SK-N-SH (cell line): ENCODE measurements at regions not wholly inside any gene's neighbourhood (a gene's known extent, or its start where the extent isn't known, plus 50 kb on each side); places are given as distances from the start of the nearest gene placed in this dataset.

Source experiments
- CTCF ChIA-PET: fragments of 300-600, 350-600 bp; formaldehyde crosslinking; extraction: SDS; loops from one replicate; lab custom pipeline; 2021; lab: Yijun Ruan, JAX
- POLR2A ChIA-PET: fragments of 350-600 bp; sonication (Branson Sonifier 250); formaldehyde crosslinking; extraction: SDS; loops from one replicate; lab custom pipeline; 2020; ENCODE audit warnings: antibody characterized with exemption, inconsistent platforms; lab: Yijun Ruan, JAX
- DNase-seq: peaks from one replicate; pipeline ENCODE4 v3.0.0; 2012
- H2AFZ ChIP-seq: fragments of 200-600 bp; sonication (generic); 2 replicates; pipeline ENCODE4 v1.8.1; 2016; ENCODE audit warnings: antibody characterized with exemption, mild to moderate bottlenecking, low read depth
- H3F3A ChIP-seq: fragments of 200-600 bp; sonication (generic); replicated peaks from 2 replicates; pipeline ENCODE3; 2016; ENCODE audit warnings: antibody characterized with exemption, mild to moderate bottlenecking; ENCODE audit not compliant: insufficient read depth
- H3K27ac ChIP-seq, 2 experiments: fragments of 200-500 bp in 1 of 2; fragments of 200-600 bp in 1 of 2; sonication (Bioruptor generic) in 1 of 2; sonication (generic), shearing (Covaris generic) in 1 of 2; 2 replicates each; pipeline versions ENCODE4 v1.5.1 to v1.6.1; 2014 to 2016; ENCODE audit warnings: low read depth in 2 of 2, inconsistent platforms in 1 of 2, low read length in 1 of 2, mild to moderate bottlenecking in 1 of 2, mixed read lengths in 1 of 2
- H3K27me3 ChIP-seq: fragments of 200-600 bp; sonication (generic), shearing (Covaris generic); 2 replicates; pipeline ENCODE4 v1.6.1; 2016; ENCODE audit warnings: mixed run types; ENCODE audit not compliant: insufficient read depth
- H3K36me3 ChIP-seq, 2 experiments: fragments of 200-500 bp in 1 of 2; fragments of 200-600 bp in 1 of 2; sonication (Bioruptor generic) in 1 of 2; sonication (generic) in 1 of 2; replicated peaks in 1 of 2; 2 replicates each; pipeline versions ENCODE3 to v1.5.1; 2014 to 2016; ENCODE audit warnings: low read length in 1 of 2, mild to moderate bottlenecking in 1 of 2; ENCODE audit not compliant: insufficient read depth in 2 of 2, control insufficient read depth in 1 of 2
- H3K4me1 ChIP-seq, 2 experiments: fragments of 200-500 bp in 1 of 2; fragments of 200-600 bp in 1 of 2; sonication (Bioruptor generic) in 1 of 2; sonication (generic), shearing (Covaris generic) in 1 of 2; 2 replicates each; pipeline versions ENCODE4 v1.5.1 to v1.6.1; 2014 to 2016; ENCODE audit warnings: low read depth in 1 of 2, low read length in 1 of 2, mixed run types in 1 of 2; ENCODE audit not compliant: insufficient read depth in 2 of 2, control insufficient read depth in 1 of 2
- H3K4me2 ChIP-seq: fragments of 200-600 bp; sonication (generic), shearing (Covaris generic); 2 replicates; pipeline ENCODE4 v1.6.1; 2017; ENCODE audit warnings: mixed run types
- H3K4me3 ChIP-seq, 2 experiments: fragments of 200-500 bp in 1 of 2; fragments of 200-600 bp in 1 of 2; sonication (Bioruptor generic) in 1 of 2; sonication (generic), shearing (Covaris generic) in 1 of 2; 2 replicates each; pipeline versions ENCODE4 v1.5.1 to v1.8.1; 2014 to 2016; ENCODE audit warnings: low read depth in 2 of 2, inconsistent platforms in 1 of 2, low read length in 1 of 2, mild to moderate bottlenecking in 1 of 2, mixed read lengths in 1 of 2, moderate library complexity in 1 of 2
- H3K79me2 ChIP-seq: fragments of 200-600 bp; sonication (generic); 2 replicates; pipeline ENCODE4 v1.8.1; 2017; ENCODE audit warnings: mild to moderate bottlenecking; ENCODE audit not compliant: insufficient read depth
- H3K9ac ChIP-seq: fragments of 200-600 bp; sonication (generic); 2 replicates; pipeline ENCODE4 v1.6.1; 2017; ENCODE audit warnings: mixed run types
- H3K9me2 ChIP-seq: fragments of 200-600 bp; sonication (generic); 2 replicates; pipeline ENCODE4 v1.6.1; 2017; ENCODE audit warnings: mixed run types
- H3K9me3 ChIP-seq: fragments of 200-600 bp; sonication (generic); 2 replicates; pipeline ENCODE4 v1.6.1; 2017; ENCODE audit warnings: mixed run types, mild to moderate bottlenecking, moderate library complexity
- H4K20me1 ChIP-seq: fragments of 200-600 bp; sonication (generic); 2 replicates; pipeline ENCODE4 v1.6.1; 2017; ENCODE audit warnings: mild to moderate bottlenecking, mixed run types; ENCODE audit not compliant: insufficient read depth
- CHD2 ChIP-seq: fragments of 150-350 bp; IDR thresholded peaks from 2 replicates; pipeline ENCODE4 v1.6.1; 2018; ENCODE audit warnings: low read length; ENCODE audit not compliant: partially characterized antibody
- EP300 ChIP-seq, 2 experiments: IDR thresholded peaks; 2 replicates each; pipeline versions ENCODE4 v1.4.0 to v1.6.1; 2012; ENCODE audit warnings: borderline replicate concordance in 1 of 2, low read depth in 1 of 2, low read length in 1 of 2
- EZH2phosphoT487 ChIP-seq: fragments of 200-600 bp; sonication (generic); IDR thresholded peaks from 2 replicates; pipeline ENCODE4 v1.6.1; 2017; ENCODE audit warnings: low read depth, mixed run types, mild to moderate bottlenecking, antibody characterized with exemption, moderate library complexity, borderline replicate concordance
- MXI1 ChIP-seq: IDR thresholded peaks from 2 replicates; pipeline ENCODE4 v1.6.1; 2012; ENCODE audit warnings: mild to moderate bottlenecking, low read depth, low read length, improper control_type of control experiment
- TCF12 ChIP-seq: IDR thresholded peaks from 2 replicates; pipeline ENCODE4 v1.4.0; 2012
- YY1 ChIP-seq: IDR thresholded peaks from 2 replicates; pipeline ENCODE4 v1.4.0; 2012; ENCODE audit warnings: low read depth, mild to moderate bottlenecking
- WGBS: methylation state at CpG from one replicate; pipeline ENCODE4 v1.1.6; 2017; ENCODE audit warnings: low lambda C conversion rate; 5-methylcytosine and 5-hydroxymethylcytosine counted together
- TF ChIP-seq, protein P1 (sequence below): IDR thresholded peaks from 2 replicates; pipeline ENCODE4 v1.4.0; 2012; ENCODE audit warnings: low read depth
- TF ChIP-seq, protein P2 (sequence below): fragments of 200-600 bp; sonication (generic); IDR thresholded peaks from 2 replicates; pipeline ENCODE4 v1.6.1; 2017; ENCODE audit warnings: antibody characterized with exemption, mild to moderate bottlenecking, moderate library complexity
- TF ChIP-seq, protein P3 (sequence below): fragments of 150-350 bp; IDR thresholded peaks from 2 replicates; pipeline ENCODE4 v1.6.1; 2017; ENCODE audit warnings: antibody characterized with exemption, low read length, low read depth, borderline replicate concordance

DNA sequence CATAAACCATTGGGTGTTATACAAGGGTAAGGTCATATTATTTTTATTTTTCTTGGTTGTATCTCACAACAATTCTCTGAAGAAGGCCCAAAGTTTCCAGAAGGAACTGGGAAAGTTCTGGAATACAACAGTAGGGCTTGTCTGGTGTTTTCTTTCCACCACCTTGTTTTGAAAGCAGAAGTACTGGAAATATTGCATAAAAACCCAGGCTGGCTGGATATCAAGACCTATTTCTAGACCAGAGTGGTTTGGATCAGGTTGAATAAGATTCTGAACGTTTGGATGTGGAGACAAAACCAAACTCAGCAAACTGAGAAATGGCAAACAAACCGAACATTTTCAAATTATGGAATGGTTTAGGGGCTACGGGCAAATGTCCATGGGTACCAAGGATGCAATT is 182.6 kb upstream of the FZD8 start:
- ChIA-PET CTCF (interaction anchor here (1.1 kb wide), 1 partner anchor 11 kb away, joined by 4 read pairs; no protein-coding TSS in a partner anchor), POLR2A (no interaction called here)
- WGBS = 38% methylated on average over 3 of the region's 3 CpGs
- no peaks in the 10 kb centered on the region for H3F3A ChIP-seq
- no peak overlapping the region for H3K4me2 ChIP-seq
- DNase-seq = no peak
- H3K4me1 ChIP-seq = peaks cover 0 to 5% of the 10 kb centered on the region in 2 experiments; a peak in 1 of 4 replicates
- no peaks in the 10 kb centered on the region for H3K9me2 ChIP-seq
- no peak overlapping the region for H2AFZ ChIP-seq
- H3K36me3 ChIP-seq = no peaks in the 10 kb centered on the region
- H3K9me3 ChIP-seq = no peaks in the 10 kb centered on the region
- TF ChIP-seq, protein P1, sequence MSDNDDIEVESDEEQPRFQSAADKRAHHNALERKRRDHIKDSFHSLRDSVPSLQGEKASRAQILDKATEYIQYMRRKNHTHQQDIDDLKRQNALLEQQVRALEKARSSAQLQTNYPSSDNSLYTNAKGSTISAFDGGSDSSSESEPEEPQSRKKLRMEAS = no peak
- TF ChIP-seq, protein P2, sequence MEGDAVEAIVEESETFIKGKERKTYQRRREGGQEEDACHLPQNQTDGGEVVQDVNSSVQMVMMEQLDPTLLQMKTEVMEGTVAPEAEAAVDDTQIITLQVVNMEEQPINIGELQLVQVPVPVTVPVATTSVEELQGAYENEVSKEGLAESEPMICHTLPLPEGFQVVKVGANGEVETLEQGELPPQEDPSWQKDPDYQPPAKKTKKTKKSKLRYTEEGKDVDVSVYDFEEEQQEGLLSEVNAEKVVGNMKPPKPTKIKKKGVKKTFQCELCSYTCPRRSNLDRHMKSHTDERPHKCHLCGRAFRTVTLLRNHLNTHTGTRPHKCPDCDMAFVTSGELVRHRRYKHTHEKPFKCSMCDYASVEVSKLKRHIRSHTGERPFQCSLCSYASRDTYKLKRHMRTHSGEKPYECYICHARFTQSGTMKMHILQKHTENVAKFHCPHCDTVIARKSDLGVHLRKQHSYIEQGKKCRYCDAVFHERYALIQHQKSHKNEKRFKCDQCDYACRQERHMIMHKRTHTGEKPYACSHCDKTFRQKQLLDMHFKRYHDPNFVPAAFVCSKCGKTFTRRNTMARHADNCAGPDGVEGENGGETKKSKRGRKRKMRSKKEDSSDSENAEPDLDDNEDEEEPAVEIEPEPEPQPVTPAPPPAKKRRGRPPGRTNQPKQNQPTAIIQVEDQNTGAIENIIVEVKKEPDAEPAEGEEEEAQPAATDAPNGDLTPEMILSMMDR = no peak
- TF ChIP-seq, protein P3, sequence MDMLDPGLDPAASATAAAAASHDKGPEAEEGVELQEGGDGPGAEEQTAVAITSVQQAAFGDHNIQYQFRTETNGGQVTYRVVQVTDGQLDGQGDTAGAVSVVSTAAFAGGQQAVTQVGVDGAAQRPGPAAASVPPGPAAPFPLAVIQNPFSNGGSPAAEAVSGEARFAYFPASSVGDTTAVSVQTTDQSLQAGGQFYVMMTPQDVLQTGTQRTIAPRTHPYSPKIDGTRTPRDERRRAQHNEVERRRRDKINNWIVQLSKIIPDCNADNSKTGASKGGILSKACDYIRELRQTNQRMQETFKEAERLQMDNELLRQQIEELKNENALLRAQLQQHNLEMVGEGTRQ = no peak
- H3K9ac ChIP-seq = no peak overlapping the region
- H4K20me1 ChIP-seq = no peaks in the 10 kb centered on the region
- H3K27ac ChIP-seq = no peak overlapping the region
- no peaks in the 10 kb centered on the region for H3K27me3 ChIP-seq
- H3K4me3 ChIP-seq = no peak overlapping the region
- no peaks in the 10 kb centered on the region for H3K79me2 ChIP-seq

DNA sequence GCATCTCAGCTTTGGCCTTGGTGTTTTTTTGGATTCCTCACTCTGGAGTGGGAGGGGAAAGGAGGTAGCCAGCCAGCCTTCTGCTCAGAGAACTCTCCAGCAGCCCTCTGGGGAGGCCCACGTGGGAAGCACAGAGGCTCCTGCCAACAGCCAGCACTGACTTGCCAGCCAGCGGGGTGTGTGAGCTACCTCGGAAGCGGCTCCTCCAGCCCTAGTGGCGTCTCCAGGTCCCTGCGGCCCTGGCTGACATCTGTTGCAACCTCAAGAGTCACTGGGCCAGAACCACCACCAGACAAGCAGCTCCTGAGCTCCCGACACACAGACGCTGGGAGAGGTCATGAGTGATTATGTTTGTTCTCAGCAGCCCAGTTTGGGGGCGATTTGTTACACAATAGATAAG is 180.2 kb upstream of the FZD8 start:
- DNase-seq = no peak
- Histone ChIP-seq H3K27me3 (no peaks in the 10 kb centered on the region), H3K9me3 (no peaks in the 10 kb centered on the region), H3K9ac (no peak overlapping the region), H3K9me2 (no peaks in the 10 kb centered on the region), H3K36me3 (no peaks in the 10 kb centered on the region), H3K4me3 (no peak overlapping the region), H3F3A (no peaks in the 10 kb centered on the region), H3K79me2 (no peaks in the 10 kb centered on the region), H2AFZ (no peak overlapping the region), H4K20me1 (no peaks in the 10 kb centered on the region), H3K4me2 (no peak overlapping the region), H3K27ac (no peak overlapping the region), H3K4me1 (peaks cover 0 to 5% of the 10 kb centered on the region in 2 experiments; a peak in 1 of 4 replicates)
- WGBS = 28% methylated on average over 3 of the region's 9 CpGs
- CTCF ChIA-PET = no interaction called here
- TF ChIP-seq CHD2 (no peak), EP300 (IDR thresholded peaks at IDR 0.05; ENCODE audit: borderline replicate concordance in 1 of 2, low read depth in 1 of 2, low read length in 1 of 2) (no peak), EZH2phosphoT487 (no peak), YY1 (no peak), MXI1 (no peak), TCF12 (no peak)
- POLR2A ChIA-PET = no interaction called here
